NCI-H2196 treated with DMSO at 0.1 percent for 48 hours (cell line): ENCODE measurements at regions not wholly inside any gene's neighbourhood (a gene's known extent, or its start where the extent isn't known, plus 50 kb on each side); places are given as distances from the start of the nearest gene placed in this dataset.

Source experiments
- DNase-seq: peaks from one replicate; lab custom pipeline; 2025; ENCODE audit not compliant: unreplicated experiment; lab: John Stamatoyannopoulos, UW

DNA sequence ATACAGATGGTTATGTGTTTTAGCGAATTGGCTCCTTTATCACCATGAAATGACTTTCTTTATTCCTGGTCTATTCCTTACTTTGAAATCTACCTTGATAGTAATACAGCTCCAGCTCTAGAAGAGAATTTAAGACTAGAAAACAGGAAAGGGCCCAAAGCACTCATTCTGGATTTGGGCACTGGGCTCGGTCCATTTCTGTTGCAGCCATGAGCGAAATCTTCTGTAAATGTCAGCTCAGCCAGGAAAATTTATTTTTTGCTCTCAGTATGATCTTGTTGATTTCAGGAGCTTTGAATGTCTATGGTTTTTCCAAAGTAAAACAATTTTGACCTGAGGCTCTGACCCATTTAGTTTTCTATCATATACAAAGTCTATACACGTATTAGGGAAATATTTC lies 104.1 kb downstream of the DIRAS2 start:
- DNase-seq: no peak

DNA sequence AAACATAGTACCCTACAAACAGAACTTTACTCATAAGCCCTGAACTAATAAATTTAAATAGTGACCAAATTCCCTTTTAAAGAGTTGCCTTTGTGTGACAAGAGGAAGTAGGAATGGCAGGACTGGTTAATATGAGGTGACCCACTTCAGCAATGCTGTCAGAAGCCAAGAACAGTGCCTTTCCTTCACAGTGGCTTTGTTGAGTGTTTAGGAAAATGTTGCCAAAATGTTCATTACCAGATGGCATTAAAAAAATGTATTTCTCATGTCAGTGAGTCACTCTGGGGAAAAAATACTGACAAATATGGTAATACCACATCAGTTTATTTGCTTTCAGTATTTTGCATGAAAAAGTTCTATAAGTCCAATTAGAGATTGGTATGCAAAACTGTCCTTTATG lies 103.3 kb downstream of the DIRAS2 start:
- DNase-seq: no peak

DNA sequence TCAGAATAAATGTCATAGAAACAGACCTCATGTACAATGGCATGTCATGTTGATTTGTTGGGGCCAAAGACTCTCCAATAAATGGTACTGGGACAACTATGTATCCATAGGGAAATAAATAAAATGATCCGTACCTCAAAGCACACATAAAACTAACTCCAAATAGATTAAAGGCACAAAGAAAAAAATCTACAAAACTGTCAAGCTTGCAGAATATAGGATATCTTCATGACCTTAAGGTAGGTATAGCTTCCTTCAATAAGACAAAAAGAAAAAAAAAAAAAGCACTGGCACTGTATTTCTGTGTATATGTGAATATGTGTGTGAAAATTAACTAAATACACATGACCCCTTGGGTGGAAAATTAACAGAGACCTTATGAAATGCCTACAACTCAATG lies 101.9 kb downstream of the DIRAS2 start:
- no peak for DNase-seq

DNA sequence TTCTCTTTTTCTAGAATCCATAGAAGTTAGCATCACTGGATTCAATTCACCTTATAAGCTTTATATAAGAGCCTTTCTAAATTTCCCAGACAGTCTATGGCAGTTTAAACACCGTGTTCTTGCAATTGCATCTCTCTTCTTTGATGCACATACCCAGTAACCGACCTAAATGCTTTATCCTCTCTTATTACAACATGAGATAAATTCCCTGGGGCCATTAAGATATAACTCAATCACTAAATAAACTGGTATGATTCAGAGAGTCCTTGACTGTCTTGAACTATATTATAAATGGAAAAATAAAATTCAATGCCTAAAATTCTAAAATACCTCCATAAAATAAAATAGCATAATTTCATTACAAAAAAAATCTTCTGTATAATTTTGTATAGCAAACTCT lies 98.1 kb downstream of the DIRAS2 start:
- no peak for DNase-seq

DNA sequence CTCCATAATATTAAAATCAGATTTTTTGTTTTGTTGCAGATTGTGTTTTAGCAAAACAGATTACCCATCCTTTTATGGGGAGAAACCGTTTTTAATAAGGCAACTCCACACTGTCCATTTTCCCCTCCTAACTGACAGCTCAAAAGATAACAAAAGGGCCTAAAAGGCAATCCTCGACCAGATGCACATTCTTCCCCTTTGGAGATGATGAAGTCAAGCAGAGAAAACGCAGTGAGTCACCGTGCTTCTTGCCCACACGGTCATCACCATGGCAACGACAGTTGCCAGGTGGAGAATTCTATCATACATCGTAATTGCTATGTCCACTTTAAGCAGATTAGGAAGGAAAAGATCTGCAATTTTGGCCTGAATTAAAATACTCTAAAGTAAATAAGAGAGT lies 96.4 kb downstream of the DIRAS2 start:
- DNase-seq: peak; percentile 77

DNA sequence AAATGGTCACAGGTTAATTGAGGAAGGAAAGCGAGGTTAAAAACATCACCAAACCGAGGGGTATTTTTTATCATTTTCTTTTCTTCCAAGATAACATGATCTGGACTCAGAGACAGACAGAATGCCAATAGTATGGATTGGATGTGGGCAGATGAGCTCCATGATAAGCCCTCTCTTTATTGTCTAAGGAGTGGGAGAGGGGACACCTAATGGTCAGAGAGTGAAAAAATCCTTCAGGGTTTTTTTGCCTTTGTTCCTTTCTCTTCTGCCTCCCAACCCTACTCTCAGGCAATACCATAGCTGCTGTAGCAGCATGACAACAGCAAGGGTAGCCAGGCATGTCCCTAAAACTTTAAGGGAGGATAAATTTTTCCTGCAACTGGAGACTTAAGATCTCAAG lies 94.7 kb downstream of the DIRAS2 start:
- DNase-seq: no peak

DNA sequence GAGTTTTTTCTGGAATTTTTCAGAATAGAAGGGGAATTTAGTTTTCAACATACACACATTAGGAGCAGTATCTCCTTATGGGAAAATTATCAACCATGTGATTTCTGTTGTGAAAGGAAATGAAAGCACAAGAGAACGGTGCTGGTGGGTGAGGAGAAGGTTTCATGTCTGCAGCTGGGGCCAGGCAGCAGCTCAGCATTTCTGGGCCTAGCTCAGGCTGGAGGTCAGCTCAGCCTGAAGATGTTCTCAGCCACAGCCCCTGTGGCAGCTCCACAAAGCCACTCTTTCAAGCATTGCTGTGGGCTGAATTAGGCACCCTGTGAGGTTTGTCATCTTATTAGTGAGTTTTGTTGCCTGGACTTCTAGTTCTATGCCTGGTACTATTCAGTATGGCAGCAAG lies 90.3 kb downstream of the DIRAS2 start:
- no peak for DNase-seq

DNA sequence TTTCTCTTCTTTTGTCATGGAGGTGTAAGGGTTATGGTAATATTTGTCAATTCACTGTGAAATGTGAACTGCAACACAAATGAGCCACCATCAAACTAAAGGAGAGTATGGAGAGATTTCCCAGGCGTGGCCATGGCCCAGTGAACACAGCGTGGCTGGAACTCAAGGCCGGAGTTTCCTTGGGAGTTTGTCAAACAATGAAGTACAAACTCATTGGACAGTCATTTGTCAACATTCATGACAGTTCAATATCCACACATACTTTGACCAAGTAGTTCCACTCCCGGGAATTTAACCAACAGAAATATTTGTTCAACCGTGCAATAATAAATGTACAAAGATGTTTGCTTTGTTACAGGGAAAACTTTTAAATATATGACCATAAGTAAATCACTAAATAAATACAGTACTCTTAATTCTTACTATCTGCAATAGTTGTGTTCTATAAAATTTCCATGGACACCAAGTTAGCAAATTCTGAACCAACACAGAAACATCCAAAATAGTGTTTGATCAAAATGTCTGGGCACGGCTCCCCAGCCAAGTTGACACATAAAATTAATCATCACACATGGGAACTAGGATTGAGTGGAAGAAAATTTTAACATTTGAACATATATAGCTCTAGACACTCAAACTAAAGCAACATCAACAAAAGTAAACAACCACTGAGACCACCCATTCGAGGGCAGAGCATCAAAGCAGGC lies 87.1 kb downstream of the DIRAS2 start:
- no peak for DNase-seq

DNA sequence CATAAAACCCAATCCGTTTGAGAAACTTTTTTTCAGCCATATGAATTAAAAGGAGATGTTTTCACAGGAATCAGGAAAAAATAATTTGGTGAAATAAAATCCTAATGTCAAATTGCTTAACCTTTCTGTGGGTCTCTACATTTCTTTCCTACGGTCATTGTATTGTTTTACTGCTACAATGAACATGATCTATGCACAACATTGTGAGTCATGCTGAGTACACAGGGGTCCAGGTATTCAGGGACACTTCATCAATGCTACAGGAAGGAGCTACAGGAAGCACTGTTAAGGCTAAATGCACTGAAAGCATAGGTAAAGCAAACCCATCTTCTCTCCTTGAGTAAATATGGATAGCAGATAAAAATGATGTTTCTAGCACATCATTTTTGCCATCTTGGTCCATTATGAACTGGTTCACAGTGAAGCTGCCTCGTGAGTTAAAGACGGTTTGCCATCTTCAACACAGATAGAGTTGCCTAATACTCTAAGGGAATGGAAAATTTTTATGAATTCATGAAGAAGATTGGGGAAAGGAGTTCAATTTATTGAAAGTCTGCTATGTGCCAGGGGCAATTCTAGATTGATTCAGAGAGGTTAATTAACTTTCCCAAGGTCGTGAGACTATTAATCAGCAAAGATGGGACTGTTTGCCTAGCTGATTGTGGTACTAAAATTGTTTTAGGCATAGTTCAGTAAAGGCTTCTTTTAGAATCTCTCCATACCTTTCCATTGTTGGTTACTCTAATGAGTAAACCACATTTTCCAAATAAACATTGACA lies 85.5 kb downstream of the DIRAS2 start:
- no peak for DNase-seq

DNA sequence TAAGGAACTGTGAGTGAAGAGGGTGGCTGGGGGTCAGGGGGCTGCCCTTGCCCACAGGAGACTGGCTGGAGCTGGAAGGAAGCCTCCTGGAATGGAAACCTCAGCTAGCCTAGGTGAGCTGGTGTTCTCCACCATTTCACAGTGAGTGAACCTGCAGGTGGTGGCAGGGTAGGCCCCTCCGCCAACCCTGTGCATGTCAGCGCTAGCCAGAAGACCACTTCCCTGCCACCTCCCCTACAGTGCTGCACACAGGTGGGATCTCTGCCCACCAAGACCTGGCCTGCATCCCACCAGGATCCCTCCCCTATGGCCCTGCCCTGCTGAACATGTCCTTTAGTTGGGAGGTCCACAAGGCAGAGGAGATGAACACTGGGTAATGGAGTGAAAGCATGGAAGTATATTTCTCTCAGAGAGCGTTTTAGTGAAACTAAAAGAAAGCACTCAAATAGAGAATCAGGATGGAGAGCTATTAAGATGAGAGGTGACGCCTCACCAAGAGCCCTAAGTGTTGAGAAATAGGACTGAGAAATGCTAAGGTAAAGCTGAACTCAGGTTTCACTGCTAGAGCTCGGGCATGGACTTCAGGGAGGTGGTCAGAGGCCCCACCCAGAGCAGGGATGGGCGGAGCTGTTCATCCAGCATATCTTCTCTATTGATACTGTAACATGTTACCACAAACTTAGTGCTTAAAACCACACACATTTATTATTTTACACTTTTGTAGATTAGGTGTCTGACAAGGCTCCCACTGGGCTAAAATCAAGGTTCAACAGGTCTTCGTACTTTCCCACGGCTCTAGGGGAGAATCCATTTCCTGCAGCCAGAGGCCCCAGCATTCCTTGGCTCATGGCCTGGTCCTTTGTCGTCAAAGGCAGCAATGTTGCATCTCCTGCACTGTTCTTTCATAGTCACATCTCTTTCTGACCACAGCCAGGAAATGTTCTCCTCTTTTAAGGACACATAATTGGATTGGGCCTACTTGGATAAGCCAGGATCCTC lies 83.2 kb downstream of the DIRAS2 start:
- no peak for DNase-seq
